Ishikawa (cell line): ENCODE measurements at regions not wholly inside any gene's neighbourhood (a gene's known extent, or its start where the extent isn't known, plus 50 kb on each side); places are given as distances from the start of the nearest gene placed in this dataset.

Experiments used
- CEBPB ChIP-seq: IDR thresholded peaks from 2 replicates; pipeline ENCODE4 v1.6.1; 2012
- CREB1 ChIP-seq: IDR thresholded peaks from 2 replicates; pipeline ENCODE4 v1.6.1; 2012; ENCODE audit warnings: low read depth
- EGR1 ChIP-seq: IDR thresholded peaks from 2 replicates; pipeline ENCODE4 v1.6.1; 2012
- EP300 ChIP-seq: IDR thresholded peaks from 2 replicates; pipeline ENCODE4 v1.6.1; 2012; ENCODE audit warnings: borderline replicate concordance
- FOXM1 ChIP-seq: IDR thresholded peaks from 2 replicates; pipeline ENCODE4 v1.6.1; 2012; ENCODE audit warnings: low read depth, borderline replicate concordance
- NFIC ChIP-seq: IDR thresholded peaks from 2 replicates; pipeline ENCODE4 v1.6.1; 2012
- RAD21 ChIP-seq: IDR thresholded peaks from 2 replicates; pipeline ENCODE4 v1.6.1; 2012; ENCODE audit warnings: low read depth
- TAF1 ChIP-seq: IDR thresholded peaks from 2 replicates; pipeline ENCODE4 v1.6.1; 2012; ENCODE audit warnings: low read depth, mild to moderate bottlenecking
- TCF12 ChIP-seq: IDR thresholded peaks from 2 replicates; pipeline ENCODE4 v1.6.1; 2012; ENCODE audit warnings: low read depth
- TEAD4 ChIP-seq: IDR thresholded peaks from 2 replicates; pipeline ENCODE4 v1.6.1; 2012
- YY1 ChIP-seq: IDR thresholded peaks from 2 replicates; pipeline ENCODE4 v1.6.1; 2012; ENCODE audit warnings: low read depth
- ZBTB7A ChIP-seq: IDR thresholded peaks from 2 replicates; pipeline ENCODE4 v1.6.1; 2012; ENCODE audit warnings: low read depth
- TF ChIP-seq, protein P1 (sequence below): IDR thresholded peaks from 2 replicates; pipeline ENCODE4 v1.6.1; 2012; ENCODE audit warnings: low read depth, mild to moderate bottlenecking
- TF ChIP-seq, protein P2 (sequence below): IDR thresholded peaks from 2 replicates; pipeline ENCODE4 v1.6.1; 2012
- TF ChIP-seq, protein P3 (sequence below): IDR thresholded peaks from 2 replicates; pipeline ENCODE4 v1.6.1; 2012

DNA sequence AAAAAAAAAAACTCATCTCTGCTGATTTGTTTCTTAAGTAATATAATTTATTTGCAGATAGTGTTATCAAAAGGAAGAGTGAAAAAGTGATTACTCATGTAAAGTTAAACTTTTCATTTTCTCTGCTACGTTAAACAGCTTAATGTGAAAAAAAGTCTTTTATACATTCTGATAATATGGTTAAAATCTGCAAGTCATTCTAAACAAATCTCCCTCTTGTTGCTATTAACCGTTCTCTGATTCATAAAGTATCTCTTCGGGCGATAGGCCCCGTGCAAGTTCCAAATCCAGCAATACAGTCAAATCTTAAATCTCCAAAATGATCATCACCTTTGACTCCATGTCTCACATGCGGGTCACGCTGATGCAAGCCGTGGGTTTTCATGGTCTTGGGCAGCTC, 732.0 kb downstream of the TAF11L14 start:
- TF ChIP-seq, protein P1, sequence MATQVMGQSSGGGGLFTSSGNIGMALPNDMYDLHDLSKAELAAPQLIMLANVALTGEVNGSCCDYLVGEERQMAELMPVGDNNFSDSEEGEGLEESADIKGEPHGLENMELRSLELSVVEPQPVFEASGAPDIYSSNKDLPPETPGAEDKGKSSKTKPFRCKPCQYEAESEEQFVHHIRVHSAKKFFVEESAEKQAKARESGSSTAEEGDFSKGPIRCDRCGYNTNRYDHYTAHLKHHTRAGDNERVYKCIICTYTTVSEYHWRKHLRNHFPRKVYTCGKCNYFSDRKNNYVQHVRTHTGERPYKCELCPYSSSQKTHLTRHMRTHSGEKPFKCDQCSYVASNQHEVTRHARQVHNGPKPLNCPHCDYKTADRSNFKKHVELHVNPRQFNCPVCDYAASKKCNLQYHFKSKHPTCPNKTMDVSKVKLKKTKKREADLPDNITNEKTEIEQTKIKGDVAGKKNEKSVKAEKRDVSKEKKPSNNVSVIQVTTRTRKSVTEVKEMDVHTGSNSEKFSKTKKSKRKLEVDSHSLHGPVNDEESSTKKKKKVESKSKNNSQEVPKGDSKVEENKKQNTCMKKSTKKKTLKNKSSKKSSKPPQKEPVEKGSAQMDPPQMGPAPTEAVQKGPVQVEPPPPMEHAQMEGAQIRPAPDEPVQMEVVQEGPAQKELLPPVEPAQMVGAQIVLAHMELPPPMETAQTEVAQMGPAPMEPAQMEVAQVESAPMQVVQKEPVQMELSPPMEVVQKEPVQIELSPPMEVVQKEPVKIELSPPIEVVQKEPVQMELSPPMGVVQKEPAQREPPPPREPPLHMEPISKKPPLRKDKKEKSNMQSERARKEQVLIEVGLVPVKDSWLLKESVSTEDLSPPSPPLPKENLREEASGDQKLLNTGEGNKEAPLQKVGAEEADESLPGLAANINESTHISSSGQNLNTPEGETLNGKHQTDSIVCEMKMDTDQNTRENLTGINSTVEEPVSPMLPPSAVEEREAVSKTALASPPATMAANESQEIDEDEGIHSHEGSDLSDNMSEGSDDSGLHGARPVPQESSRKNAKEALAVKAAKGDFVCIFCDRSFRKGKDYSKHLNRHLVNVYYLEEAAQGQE = no peak
- TF ChIP-seq RAD21 (no peak), CREB1 (no peak), EGR1 (no peak), ZBTB7A (no peak), CEBPB (no peak), FOXM1 (no peak), EP300 (no peak), TAF1 (no peak)

DNA sequence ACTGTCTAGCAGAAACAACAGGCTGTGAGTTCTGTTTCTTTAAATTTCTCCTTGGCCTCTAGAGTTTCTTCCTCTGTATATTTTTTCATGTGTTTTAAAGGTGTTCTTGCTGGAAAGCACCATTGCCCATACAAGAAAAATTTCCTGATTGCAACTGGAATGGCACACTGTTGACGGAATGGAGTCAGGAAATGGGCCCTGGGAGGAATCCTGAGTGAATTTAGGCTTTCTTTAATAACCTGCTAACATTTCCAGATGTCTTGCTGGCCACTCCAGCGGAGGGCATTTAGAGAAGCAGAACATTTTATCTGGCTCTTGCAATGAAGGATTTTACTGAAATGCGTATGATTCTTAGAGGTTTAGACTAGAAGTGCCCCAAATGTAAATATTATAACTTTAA, 736.3 kb downstream of the TAF11L14 start:
- TF ChIP-seq FOXM1 (no peak), NFIC (no peak), TEAD4 (no peak), EGR1 (no peak), YY1 (no peak), CEBPB (no peak), TAF1 (no peak), EP300 (no peak)
- TF ChIP-seq, protein P2, sequence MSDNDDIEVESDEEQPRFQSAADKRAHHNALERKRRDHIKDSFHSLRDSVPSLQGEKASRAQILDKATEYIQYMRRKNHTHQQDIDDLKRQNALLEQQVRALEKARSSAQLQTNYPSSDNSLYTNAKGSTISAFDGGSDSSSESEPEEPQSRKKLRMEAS = no peak
- TF ChIP-seq, protein P1 = no peak

DNA sequence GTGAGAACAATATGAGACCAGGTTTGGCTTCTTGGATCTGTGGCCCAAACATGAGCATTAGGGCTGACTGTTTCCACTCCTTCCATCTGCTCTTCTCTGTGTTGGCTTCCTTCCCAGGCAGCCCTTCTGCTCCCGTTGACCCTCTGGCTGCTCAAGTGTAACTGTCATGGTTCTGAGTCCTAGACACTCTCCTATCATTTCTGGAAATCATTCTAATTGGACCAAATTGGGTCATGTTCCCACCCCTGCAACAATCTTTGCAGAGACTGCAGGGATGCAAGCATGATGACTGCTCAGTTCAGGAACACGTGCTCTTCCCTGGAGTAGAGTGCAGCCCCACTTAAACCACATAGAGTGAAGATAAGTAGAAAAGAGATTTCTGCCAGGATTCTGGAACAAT, 741.4 kb downstream of the TAF11L14 start:
- no peak for TF ChIP-seq CEBPB

DNA sequence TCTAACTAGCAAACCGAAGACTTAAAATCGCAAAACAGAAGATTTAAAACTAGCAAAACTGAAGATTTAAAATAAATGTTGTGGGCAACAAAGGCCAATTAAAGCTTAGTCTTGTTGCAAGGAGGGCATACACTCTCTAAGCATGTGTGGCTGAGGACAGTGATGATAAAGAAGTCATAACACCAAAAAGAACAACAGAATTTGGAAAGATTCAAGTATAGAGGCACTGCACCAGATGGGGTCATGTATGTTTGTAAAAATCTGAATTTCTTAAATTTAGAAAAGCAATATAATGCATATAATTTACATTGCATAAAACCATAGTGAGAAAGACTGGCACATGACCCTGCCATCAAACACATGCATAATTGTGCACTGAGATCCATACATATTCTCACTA, 743.8 kb downstream of the TAF11L14 start:
- TF ChIP-seq EGR1 (no peak), NFIC (no peak), FOXM1 (no peak), CREB1 (no peak), YY1 (no peak), TEAD4 (no peak), RAD21 (no peak), TCF12 (no peak), EP300 (no peak), ZBTB7A (no peak), TAF1 (no peak), CEBPB (no peak)
- TF ChIP-seq, protein P1 = no peak
- TF ChIP-seq, protein P3, sequence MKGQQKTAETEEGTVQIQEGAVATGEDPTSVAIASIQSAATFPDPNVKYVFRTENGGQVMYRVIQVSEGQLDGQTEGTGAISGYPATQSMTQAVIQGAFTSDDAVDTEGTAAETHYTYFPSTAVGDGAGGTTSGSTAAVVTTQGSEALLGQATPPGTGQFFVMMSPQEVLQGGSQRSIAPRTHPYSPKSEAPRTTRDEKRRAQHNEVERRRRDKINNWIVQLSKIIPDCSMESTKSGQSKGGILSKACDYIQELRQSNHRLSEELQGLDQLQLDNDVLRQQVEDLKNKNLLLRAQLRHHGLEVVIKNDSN = no peak
- TF ChIP-seq, protein P2 = no peak

DNA sequence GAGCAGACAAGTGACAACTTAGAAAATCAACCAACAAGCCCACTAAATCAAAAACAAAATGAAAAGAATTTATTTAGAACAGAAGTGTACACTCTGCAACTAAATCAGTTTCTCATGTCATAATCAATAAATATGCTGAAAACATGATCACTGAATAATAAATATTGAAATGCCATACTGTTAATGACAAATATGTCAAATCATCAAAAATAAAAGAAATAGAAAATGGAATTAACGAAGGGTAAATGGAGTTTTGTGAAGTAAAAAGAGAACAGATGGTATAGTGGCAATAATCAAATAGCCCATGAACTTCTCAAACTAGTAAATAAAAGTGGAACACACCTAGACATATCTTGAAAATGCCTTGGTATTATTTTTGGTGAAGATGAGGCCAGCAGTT, 744.9 kb downstream of the TAF11L14 start:
- TF ChIP-seq TAF1 (no peak), TEAD4 (no peak), TCF12 (no peak), EGR1 (no peak), EP300 (no peak), FOXM1 (no peak), NFIC (no peak), RAD21 (no peak), CREB1 (no peak)
- TF ChIP-seq, protein P1 = no peak
- TF ChIP-seq, protein P2 = no peak
- TF ChIP-seq, protein P3 = no peak
